Neural cell (in vitro differentiated cells): ENCODE measurements at regions not wholly inside any gene's neighbourhood (a gene's known extent, or its start where the extent isn't known, plus 50 kb on each side); places are given as distances from the start of the nearest gene placed in this dataset.

Experiments
- EP300 ChIP-seq: fragments of 450-650 bp; conservative IDR thresholded peaks from 2 replicates; pipeline ENCODE4 v1.6.1; 2014; ENCODE audit warnings: antibody characterized with exemption, mild to moderate bottlenecking, moderate library complexity; ENCODE audit not compliant: poor library complexity, severe bottlenecking
- POLR2AphosphoS5 ChIP-seq: IDR thresholded peaks from 2 replicates; pipeline ENCODE4 v1.6.1; 2012
- RAD21 ChIP-seq: fragments of 450-650 bp; conservative IDR thresholded peaks from 2 replicates; pipeline ENCODE4 v1.6.1; 2014; ENCODE audit warnings: antibody characterized with exemption, mild to moderate bottlenecking, moderate library complexity
- TF ChIP-seq, protein P1 (sequence below): fragments of 450-650 bp; IDR thresholded peaks from 2 replicates; pipeline ENCODE4 v1.5.1; 2014; ENCODE audit warnings: antibody characterized with exemption, mild to moderate bottlenecking, moderate library complexity; ENCODE audit not compliant: poor library complexity, severe bottlenecking

DNA sequence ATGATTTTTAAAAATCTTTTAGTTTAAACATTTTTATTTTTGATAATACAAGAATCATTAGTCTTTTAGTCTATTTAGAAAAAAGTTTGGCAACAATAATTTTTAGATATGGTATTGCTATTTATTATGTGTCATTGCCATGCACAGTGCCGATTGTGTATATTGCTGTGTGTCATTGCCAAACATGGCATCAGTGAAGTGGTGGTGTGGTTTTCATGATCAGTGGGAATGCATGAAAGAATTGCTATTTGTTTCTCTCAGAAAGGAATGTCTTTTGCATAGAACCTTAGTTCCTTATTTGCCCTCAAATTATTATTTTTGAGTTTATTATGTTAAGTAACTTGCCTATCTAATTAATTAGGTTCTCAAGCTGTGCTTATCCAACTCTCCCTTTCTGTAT lies 397.5 kb upstream of the PDE3A start:
- TF ChIP-seq, protein P1, sequence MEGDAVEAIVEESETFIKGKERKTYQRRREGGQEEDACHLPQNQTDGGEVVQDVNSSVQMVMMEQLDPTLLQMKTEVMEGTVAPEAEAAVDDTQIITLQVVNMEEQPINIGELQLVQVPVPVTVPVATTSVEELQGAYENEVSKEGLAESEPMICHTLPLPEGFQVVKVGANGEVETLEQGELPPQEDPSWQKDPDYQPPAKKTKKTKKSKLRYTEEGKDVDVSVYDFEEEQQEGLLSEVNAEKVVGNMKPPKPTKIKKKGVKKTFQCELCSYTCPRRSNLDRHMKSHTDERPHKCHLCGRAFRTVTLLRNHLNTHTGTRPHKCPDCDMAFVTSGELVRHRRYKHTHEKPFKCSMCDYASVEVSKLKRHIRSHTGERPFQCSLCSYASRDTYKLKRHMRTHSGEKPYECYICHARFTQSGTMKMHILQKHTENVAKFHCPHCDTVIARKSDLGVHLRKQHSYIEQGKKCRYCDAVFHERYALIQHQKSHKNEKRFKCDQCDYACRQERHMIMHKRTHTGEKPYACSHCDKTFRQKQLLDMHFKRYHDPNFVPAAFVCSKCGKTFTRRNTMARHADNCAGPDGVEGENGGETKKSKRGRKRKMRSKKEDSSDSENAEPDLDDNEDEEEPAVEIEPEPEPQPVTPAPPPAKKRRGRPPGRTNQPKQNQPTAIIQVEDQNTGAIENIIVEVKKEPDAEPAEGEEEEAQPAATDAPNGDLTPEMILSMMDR = no peak
- TF ChIP-seq EP300 (no peak), RAD21 (no peak), POLR2AphosphoS5 (no peak)
